Motor neuron (in vitro differentiated cells): ENCODE measurements at regions not wholly inside any gene's neighbourhood (a gene's known extent, or its start where the extent isn't known, plus 50 kb on each side); places are given as distances from the start of the nearest gene placed in this dataset.

Experiments used
- ATAC-seq, 8 experiments: fragments of 200-7000 bp; cut with Tn5 transposase; replicated peaks in 6 of 8; 2 replicates each; pipeline ENCODE4 v1.8.0; 2021; ENCODE audit warnings: mild to moderate bottlenecking in 8 of 8, moderate library complexity in 8 of 8
- H3K27ac ChIP-seq, 2 donors: fragments of 250-450 bp; sonication (Bioruptor Pico); 2 replicates each; pipeline ENCODE4 v1.9.0; 2021; ENCODE audit warnings: antibody characterized with exemption in 2 of 2, mild to moderate bottlenecking in 2 of 2, moderate library complexity in 1 of 2
- H3K4me1 ChIP-seq, 2 donors: fragments of 250-450 bp; sonication (Bioruptor Pico); replicated peaks in 1 of 2; 2 replicates each; pipeline ENCODE4 v1.6.1; 2021; ENCODE audit warnings: antibody characterized with exemption in 2 of 2, mild to moderate bottlenecking in 2 of 2, moderate library complexity in 1 of 2
- H3K4me3 ChIP-seq, 5 donors: fragments of 250-450 bp; sonication (Bioruptor Pico); 2 replicates each; pipeline ENCODE4 v1.9.0; 2021; ENCODE audit warnings: antibody characterized with exemption in 5 of 5, mild to moderate bottlenecking in 5 of 5, moderate library complexity in 4 of 5
- WGBS, 10 experiments: fragments of 450-650 bp; shearing (Covaris generic); methylation state at CpG; one replicate each; pipeline ENCODE4 v1.0.0; 2022; 5-methylcytosine and 5-hydroxymethylcytosine counted together
- in situ Hi-C, 9 experiments: fragments of 400-800 bp; cut with MboI; loops; one replicate each; pipeline ENCODE4 v1.15.0; 2021; ENCODE audit warnings: low sequenced_read_pairs in 9 of 9, low pct_unique_long_range_greater_than_20kb in 2 of 9; ENCODE audit not compliant: unreplicated experiment in 9 of 9

GRCh38 chr1:94656967-94657366, 115.4 kb upstream of the F3 start:
- in situ Hi-C loops = no loop called here

GRCh38 chr1:94654919-94655318, 113.4 kb upstream of the F3 start:
- no peak overlapping the region for H3K27ac ChIP-seq
- in situ Hi-C loops = no loop called here
- H3K4me3 ChIP-seq = no peak overlapping the region
- no peaks in the 10 kb centered on the region for H3K4me1 ChIP-seq
- peak in 2 of 8 experiments; percentile 20 to 21 for ATAC-seq
- WGBS, 10 experiments = 0 to 93% (median 86%) methylated on average over 1 to 4 of the region's 4 CpGs; no CpG with 5 or more reads in 3 of the 10 experiments

More at GRCh38 chr1:94656967-94657366, 115.4 kb upstream of the F3 start:
- peaks cover 10 to 12% of the 10 kb centered on the region in 2 donors for H3K4me1 ChIP-seq
- no peak overlapping the region for H3K4me3 ChIP-seq
- peak in 2 of 8 experiments; percentile 10 to 43 for ATAC-seq
- no peak overlapping the region for H3K27ac ChIP-seq
- 0 to 100% (median 94%) methylated on average over 1 to 2 of the region's 2 CpGs; no CpG with 5 or more reads in 3 of the 10 experiments for WGBS, 10 experiments

- Histone ChIP-seq H3K27ac (no peak overlapping the region), H3K4me3 (no peak overlapping the region), H3K4me1 (no peaks in the 10 kb centered on the region)
- in situ Hi-C loops = no loop called here
- WGBS, 10 experiments = 83 to 100% (median 100%) methylated on average over 1 of the region's 1 CpG; no CpG with 5 or more reads in 2 of the 10 experiments
- ATAC-seq = no peak
Measured at GRCh38 chr1:94654459-94654858, 112.9 kb upstream of the F3 start.

- no peak overlapping the region for H3K4me3 ChIP-seq
- in situ Hi-C loops = no loop called here
- H3K4me1 ChIP-seq = no peaks in the 10 kb centered on the region
- no peak for ATAC-seq
- WGBS, 10 experiments = 80 to 100% (median 80%) methylated on average over 1 of the region's 1 CpG; no CpG with 5 or more reads in 5 of the 10 experiments
- no peak overlapping the region for H3K27ac ChIP-seq
Measured at GRCh38 chr1:94654031-94654430, 112.5 kb upstream of the F3 start.

- H3K4me1 ChIP-seq = no peaks in the 10 kb centered on the region
- no peak for ATAC-seq
- no peak overlapping the region for H3K27ac ChIP-seq
- in situ Hi-C loops = no loop called here
- WGBS, 10 experiments = 20 to 100% (median 80%) methylated on average over 1 to 3 of the region's 3 CpGs; no CpG with 5 or more reads in 4 of the 10 experiments
- H3K4me3 ChIP-seq = no peak overlapping the region
Measured at GRCh38 chr1:94653454-94653853, 111.9 kb upstream of the F3 start.

GRCh38 chr1:94651076-94651475, 109.5 kb upstream of the F3 start:
- Histone ChIP-seq H3K27ac (no peak overlapping the region), H3K4me3 (no peak overlapping the region), H3K4me1 (no peaks in the 10 kb centered on the region)
- ATAC-seq = no peak
- in situ Hi-C loops = no loop called here
- 60 to 100% (median 96%) methylated on average over 1 to 2 of the region's 2 CpGs; no CpG with 5 or more reads in 1 of the 10 experiments for WGBS, 10 experiments

GRCh38 chr1:94650301-94650700, 108.7 kb upstream of the F3 start:
- 26 to 100% (median 89%) methylated on average over 1 to 2 of the region's 2 CpGs; no CpG with 5 or more reads in 1 of the 10 experiments for WGBS, 10 experiments
- in situ Hi-C loops = no loop called here
- H3K27ac ChIP-seq = no peak overlapping the region
- ATAC-seq = no peak
- H3K4me3 ChIP-seq = no peak overlapping the region
- no peaks in the 10 kb centered on the region for H3K4me1 ChIP-seq

GRCh38 chr1:94648225-94649007, 106.9 kb upstream of the F3 start:
- WGBS, 10 experiments = 13 to 97% (median 92%) methylated on average over 2 to 14 of the region's 14 CpGs; no CpG with 5 or more reads in 1 of the 10 experiments
- peak in 2 of 8 experiments; percentile 87 for ATAC-seq
- no peak overlapping the region for H3K27ac ChIP-seq
- no peaks in the 10 kb centered on the region for H3K4me1 ChIP-seq
- in situ Hi-C loops = no loop called here
- H3K4me3 ChIP-seq = no peak overlapping the region

- no peak for ATAC-seq
- in situ Hi-C loops = no loop called here
- WGBS, 10 experiments = 87 to 94% (median 93%) methylated on average over 3 to 6 of the region's 6 CpGs; no CpG with 5 or more reads in 5 of the 10 experiments
Measured at GRCh38 chr1:94646786-94647555, 105.4 kb upstream of the F3 start.

GRCh38 chr1:94646141-94646643, 104.6 kb upstream of the F3 start:
- Histone ChIP-seq H3K27ac (no peak overlapping the region), H3K4me1 (no peaks in the 10 kb centered on the region), H3K4me3 (no peak overlapping the region)
- WGBS, 10 experiments = 4 to 95% (median 50%) methylated on average over 2 to 4 of the region's 4 CpGs; no CpG with 5 or more reads in 2 of the 10 experiments
- in situ Hi-C loops = no loop called here
- ATAC-seq = peak in 3 of 8 experiments; percentile 55 to 79 (median 60)

More at GRCh38 chr1:94646786-94647555, 105.4 kb upstream of the F3 start:
- H3K27ac ChIP-seq = no peak overlapping the region
- no peak overlapping the region for H3K4me3 ChIP-seq
- no peaks in the 10 kb centered on the region for H3K4me1 ChIP-seq

- in situ Hi-C loops = no loop called here
- no peak for ATAC-seq
- WGBS, 10 experiments = 78 to 97% (median 83%) methylated on average over 1 to 5 of the region's 5 CpGs; no CpG with 5 or more reads in 2 of the 10 experiments
- no peak overlapping the region for H3K4me3 ChIP-seq
- H3K4me1 ChIP-seq = no peaks in the 10 kb centered on the region
- no peak overlapping the region for H3K27ac ChIP-seq
Measured at GRCh38 chr1:94644352-94644751, 102.8 kb upstream of the F3 start.

- no peak overlapping the region for H3K27ac ChIP-seq
- WGBS, 10 experiments = 74 to 100% (median 89%) methylated on average over 2 to 7 of the region's 7 CpGs; no CpG with 5 or more reads in 2 of the 10 experiments
- no peak overlapping the region for H3K4me3 ChIP-seq
- H3K4me1 ChIP-seq = no peaks in the 10 kb centered on the region
- in situ Hi-C loops = no loop called here
- ATAC-seq = no peak
Measured at GRCh38 chr1:94643819-94644218, 102.3 kb upstream of the F3 start.
